GM18517 (cell line): ENCODE measurements at regions not wholly inside any gene's neighbourhood (a gene's known extent, or its start where the extent isn't known, plus 50 kb on each side); places are given as distances from the start of the nearest gene placed in this dataset.

Experiments
- ATAC-seq: cut with Tn5 transposase; IDR thresholded peaks from one replicate; pipeline ENCODE4 v1.9.1; 2021; ENCODE audit warnings: mild to moderate bottlenecking, moderate library complexity; ENCODE audit not compliant: unreplicated experiment

DNA sequence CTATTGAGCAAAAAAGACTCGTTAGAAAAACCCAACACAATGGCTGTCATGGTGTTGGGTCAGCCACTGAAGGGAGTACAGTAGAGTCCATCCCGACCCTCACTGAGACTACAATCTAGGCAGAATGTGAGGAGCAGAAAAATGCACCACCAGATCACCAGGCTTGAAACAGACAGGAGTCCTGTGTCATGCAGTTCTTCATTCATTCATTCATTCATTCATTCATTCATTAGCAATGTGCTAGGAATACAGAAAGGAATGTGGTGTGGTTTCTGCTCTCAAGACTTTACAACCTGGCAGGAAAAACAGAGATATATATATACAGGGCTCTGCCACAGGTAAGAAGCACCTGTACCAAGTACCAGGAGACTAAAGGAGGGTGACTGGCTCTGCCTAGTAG lies 392.3 kb downstream of the OMA1 start:
- ATAC-seq, result no peak

DNA sequence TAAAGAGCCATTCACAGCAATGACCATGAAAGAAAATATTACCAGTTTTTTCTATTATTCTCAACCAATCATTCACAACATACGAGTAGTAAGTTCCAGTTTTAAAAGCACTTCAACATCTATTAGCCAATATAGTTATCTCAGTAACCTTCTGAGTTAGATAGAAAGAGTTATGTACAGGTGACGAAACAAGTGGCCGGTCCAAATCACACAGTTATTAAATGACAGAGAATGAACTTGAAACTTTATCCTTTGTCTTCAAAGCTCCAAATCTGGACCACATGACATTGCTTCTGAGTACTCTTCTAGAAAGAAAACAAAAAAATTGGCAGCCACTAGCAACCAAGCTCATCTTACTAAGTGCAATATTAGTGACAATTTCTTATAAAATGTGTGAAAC lies 393.8 kb downstream of the OMA1 start:
- ATAC-seq, result no peak

GRCh38 chr1:58149271-58149812 lies 397.2 kb downstream of the OMA1 start:
- no peak for ATAC-seq

GRCh38 chr1:58144698-58145270 lies 401.7 kb downstream of the OMA1 start:
- no peak for ATAC-seq

DNA sequence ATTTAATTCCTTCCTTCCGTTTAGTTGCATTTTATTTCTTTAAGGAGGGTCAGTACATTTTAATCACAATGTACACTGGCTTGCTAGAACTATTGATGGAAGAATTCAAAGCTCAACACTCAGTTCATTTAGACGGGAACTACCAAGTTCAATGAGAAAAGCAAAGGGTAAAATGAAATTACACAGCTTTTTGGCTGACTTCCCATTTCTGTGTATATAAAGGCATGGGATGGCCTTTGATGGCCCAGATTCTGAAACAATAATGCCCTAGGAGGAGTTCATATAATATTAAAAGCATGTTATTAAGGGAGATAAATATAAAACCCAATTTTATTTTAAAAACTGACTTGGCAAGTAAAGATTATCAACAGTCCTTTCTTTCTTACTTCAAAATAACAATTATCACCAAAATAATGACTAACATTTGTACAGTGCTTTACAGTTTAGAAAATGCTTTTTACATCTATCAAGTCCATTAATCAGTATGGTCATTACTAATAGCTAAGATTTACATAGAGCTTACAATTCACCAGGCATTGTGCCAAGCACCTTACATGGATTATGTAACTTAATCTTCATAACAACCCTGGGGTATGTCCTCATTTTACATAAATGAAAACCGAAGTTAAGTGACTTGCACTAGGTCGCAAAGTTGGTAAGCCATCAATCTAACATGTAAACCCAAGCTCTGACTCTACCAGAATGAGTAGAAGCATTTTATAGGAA lies 402.4 kb downstream of the OMA1 start:
- ATAC-seq, result no peak

DNA sequence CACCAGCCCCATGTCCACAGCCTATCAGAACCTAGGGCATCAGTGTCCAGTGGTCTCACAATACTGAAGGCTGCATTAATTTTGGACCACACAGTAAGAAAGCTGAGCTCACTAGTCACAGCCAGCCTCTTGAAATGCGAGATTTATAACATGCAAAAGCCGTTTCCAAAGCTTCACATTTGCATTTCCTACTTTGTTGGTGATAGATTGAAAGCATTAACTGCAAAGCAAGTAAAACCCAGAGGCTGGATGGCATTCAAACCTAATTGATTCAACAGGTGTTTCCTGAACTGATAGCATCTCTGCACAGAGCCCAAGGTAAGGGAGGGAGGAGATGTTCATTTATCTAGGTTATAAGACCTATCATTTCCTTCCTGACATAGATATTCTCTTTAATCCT lies 410.1 kb downstream of the OMA1 start:
- no peak for ATAC-seq

DNA sequence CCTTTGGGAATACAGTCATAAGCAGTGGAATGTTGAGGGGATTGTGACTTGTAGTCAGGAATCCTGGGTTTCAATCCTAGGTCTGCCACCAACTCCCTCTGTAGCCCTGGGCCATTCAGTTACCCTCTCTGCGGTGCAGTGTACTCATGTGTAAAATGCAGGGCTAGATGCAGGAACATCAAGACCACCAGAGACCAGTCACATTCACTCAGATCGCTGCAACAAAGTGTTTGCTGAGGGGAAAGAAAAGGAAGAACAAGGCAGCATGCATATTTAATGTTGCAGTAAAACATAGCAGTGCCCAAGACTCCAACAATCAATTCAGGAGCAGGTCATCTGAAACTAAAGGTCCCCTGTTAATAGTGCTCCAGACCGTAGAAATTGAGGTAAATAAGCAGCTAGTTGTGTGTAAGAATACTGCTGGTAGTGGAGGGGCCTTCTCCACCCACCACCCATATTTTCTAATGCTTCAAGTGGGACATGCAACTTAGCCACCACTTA lies 410.7 kb downstream of the OMA1 start:
- ATAC-seq, result no peak

GRCh38 chr1:58133562-58133961 lies 413.0 kb downstream of the OMA1 start:
- no peak for ATAC-seq

DNA sequence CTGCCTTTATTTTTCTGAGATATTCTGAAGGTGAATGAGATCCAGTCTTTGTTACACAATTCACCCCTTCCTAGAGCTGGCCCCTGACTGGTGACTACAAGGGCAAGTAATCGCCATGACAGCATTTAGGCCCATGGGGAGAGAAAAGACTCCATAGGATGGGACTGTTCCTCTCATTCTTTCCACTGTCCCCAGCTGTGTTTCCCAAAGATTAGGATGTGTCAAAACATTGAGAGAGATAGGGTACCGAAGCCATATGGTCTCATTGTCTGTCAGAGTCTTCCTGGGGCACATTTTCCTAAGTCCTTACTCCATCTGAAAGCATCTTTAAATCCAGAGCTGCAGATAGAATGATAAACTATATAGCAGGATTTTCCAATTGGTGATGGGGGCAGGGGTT lies 423.5 kb downstream of the OMA1 start:
- ATAC-seq, result no peak

DNA sequence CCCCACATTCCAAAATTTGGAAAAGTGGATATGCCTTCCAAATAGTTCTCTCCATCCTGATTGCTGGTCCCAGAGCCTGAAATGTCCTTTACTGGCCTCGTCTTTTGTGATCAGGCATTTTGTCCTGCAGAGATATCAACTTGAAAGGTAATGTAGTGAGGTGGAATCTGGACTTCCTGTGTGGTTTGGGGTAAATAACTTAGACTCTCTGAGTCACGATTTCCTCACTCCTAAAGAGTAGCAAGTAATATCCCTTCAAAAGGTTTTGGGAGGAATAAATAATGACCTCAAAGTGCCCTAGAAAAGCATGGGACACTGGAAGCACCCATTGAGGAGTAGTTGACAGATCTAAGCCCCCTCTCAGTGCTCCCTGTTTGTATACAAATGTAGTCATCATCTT lies 426.6 kb downstream of the OMA1 start:
- no peak for ATAC-seq

DNA sequence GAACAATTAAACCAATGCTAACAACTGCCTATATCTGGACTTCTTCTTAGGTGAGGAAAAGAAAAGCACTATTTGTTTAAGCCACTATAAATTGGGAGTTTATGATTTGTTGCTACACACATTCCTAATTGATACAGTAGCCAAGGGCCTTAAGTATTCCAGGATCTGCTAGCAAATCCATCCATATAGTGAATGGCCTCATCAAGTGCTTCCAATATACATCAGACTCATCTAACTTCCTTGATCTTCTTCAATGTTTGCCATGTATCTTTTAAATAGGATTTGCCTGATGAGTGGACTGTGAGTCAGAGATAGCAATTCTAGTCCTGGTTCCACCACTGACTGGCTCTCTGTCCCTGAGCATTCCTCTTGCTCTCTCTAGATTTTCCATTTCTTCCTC lies 430.2 kb downstream of the OMA1 start:
- ATAC-seq, result no peak

- ATAC-seq, result no peak
Observed at GRCh38 chr1:58109646-58110200, 436.8 kb downstream of the OMA1 start.

DNA sequence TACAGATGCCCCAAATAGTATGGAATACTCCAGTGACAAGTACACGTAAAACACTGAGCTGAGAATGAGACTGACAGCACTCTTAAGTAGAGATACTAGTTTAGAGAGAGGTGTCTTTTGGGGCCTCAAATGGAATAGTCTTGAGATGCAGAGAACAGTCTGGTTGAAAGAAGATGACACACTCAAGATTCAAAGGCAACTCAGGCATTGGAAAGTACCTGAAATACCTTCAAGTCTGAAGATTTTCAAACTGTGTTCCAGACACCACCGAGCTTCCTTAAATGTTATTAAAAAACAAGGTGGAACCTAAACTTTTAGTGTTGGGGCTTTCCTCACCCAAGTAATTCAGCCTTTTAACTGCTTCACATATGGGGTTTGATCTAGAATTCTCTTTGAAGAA lies 437.7 kb downstream of the OMA1 start:
- no peak for ATAC-seq

- no peak for ATAC-seq
Observed at GRCh38 chr1:58107943-58108342, 438.6 kb downstream of the OMA1 start.

- peak; percentile 91 for ATAC-seq
Observed at GRCh38 chr1:58104960-58105359, 441.6 kb downstream of the OMA1 start.

GRCh38 chr1:58096714-58097113 lies 449.8 kb downstream of the OMA1 start:
- ATAC-seq, result no peak

- no peak for ATAC-seq
Observed at GRCh38 chr1:58095183-58095582, 451.3 kb downstream of the OMA1 start.

- no peak for ATAC-seq
Observed at GRCh38 chr1:58094221-58094620, 452.3 kb downstream of the OMA1 start.

- no peak for ATAC-seq
Observed at GRCh38 chr1:58090640-58091039, 455.9 kb downstream of the OMA1 start.

DNA sequence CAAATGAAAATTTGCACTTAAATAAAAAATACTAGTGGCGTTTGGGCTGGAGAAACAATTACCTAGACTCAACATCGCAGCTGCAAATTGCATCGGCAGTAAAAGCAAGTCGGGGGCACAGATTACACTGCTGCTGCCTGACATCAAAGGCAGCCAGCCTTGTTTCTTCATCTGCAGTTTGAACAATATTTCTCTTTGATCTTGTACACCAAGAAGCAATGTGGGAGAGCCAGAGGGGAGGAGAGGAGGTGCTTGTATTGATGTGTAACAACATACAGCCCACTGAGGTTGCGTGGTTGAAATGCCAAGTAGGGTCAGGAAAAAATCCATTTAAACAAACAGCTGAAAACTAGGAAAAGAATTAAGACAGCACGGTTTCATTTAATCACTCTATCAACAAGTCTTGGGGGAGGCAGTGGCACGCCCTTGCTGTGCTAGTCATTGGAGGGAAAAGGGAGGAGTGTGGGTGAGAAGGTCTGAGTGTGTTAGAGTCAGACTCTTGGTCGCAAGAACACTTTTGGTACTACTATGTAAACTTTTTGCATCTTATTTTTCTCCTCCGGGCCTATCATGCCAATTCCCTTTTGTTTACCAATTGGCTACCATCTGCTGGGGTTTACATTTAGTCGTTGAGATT lies 456.5 kb downstream of the OMA1 start:
- ATAC-seq, result no peak

GRCh38 chr1:58084266-58084665 lies 462.3 kb downstream of the OMA1 start:
- no peak for ATAC-seq

DNA sequence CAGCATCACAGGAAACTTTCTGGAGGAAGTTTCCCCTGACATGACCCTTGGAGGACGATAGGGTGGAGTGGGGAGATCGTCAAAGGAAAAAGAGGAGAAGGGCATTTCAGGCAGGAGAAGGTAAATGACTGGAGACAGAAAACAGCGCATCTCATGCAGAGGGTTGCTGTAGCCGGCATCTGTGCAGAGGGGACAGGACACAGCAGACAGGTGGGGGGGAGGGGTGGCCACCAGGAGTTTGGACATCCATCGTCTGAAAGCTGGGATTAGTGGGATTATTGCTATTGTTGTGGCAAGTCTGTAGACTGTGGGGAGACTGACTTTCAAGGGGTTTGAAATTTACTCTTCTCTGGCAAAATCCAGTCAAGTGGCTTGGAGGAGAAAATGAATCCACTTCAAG lies 463.9 kb downstream of the OMA1 start:
- ATAC-seq, result no peak
